Cardiac fibroblast (primary cell): ENCODE measurements at regions not wholly inside any gene's neighbourhood (a gene's known extent, or its start where the extent isn't known, plus 50 kb on each side); places are given as distances from the start of the nearest gene placed in this dataset.
"Not testable (repeated sequence)": the region's sequence is repeated elsewhere in the genome, so short reads cannot be mapped to it uniquely, and the experiment has no call there.

Experiments used
- DNase-seq, 2 donors: peaks; one replicate each; pipeline versions ENCODE4 v3.0.0 to v3.0.0-alpha.2; 2010; ENCODE audit warnings: low read depth in 2 of 2
- H3K4me3 ChIP-seq, 2 donors: replicated peaks in 1 of 2; 1 replicate in 1 of 2; 2 replicates in 1 of 2; pipeline ENCODE4 v1.5.1; 2011; ENCODE audit warnings: low read depth in 2 of 2, low read length in 2 of 2, mild to moderate bottlenecking in 2 of 2, moderate library complexity in 1 of 2
- CTCF ChIP-seq: IDR thresholded peaks from one replicate; pipeline ENCODE4 v1.5.1; 2011; ENCODE audit warnings: low read depth, mild to moderate bottlenecking, low read length, inconsistent platforms

- TF ChIP-seq CTCF, result no peak
Observed at GRCh38 chr15:35966781-35967180, 420.8 kb upstream of the DPH6 start.

DNA sequence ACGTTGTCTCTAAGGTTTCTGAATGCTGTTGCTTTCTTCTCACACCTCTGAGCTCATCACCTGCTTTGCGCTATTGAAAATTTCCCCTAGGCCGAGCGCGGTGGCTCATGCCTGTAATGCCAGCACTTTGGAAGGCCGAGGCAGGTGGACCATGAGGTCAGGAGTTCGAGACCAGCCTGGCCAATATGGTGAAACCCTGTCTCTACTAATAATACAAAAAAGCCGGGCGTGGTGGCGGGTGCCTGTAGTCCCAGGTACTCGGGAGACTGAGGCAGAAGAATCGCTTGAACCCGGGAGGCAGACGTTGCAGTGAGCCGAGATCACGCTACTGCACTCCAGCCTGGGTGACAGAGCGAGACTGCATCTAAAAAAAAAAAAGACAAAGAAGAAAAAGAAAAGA is 422.0 kb upstream of the DPH6 start:
- DNase-seq, H3K4me3 ChIP-seq: not testable (repeated sequence)

More at GRCh38 chr15:35966781-35967180, 420.8 kb upstream of the DPH6 start:
- DNase-seq, result no peak
- no peak overlapping the region for H3K4me3 ChIP-seq

- no peak for TF ChIP-seq CTCF
- no peak for DNase-seq
- no peak overlapping the region for H3K4me3 ChIP-seq
Observed at GRCh38 chr15:35973029-35973428, 427.1 kb upstream of the DPH6 start.

- no peak for DNase-seq
- no peak for TF ChIP-seq CTCF
- no peak overlapping the region for H3K4me3 ChIP-seq
Observed at GRCh38 chr15:35974052-35974451, 428.1 kb upstream of the DPH6 start.

DNA sequence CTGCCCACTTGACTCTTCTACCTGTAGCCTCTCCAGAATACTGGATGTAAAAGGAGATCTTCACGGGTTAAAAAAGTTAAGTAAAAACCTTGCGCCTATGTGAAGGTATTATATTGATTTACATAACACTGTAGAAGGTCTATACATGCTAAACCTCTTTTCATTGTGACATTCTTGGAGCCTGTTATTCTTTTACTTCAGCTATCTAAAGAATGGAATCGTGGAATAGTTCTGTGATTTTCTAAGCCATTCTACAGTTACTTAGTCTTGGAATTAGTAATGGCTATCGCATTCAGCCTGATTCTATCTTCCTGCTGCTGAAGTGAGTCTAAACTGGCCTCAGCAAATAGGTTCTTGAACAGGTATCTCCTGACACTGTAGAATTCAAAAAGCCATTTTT is 430.0 kb upstream of the DPH6 start:
- DNase-seq, result no peak
- no peak overlapping the region for H3K4me3 ChIP-seq
- no peak for TF ChIP-seq CTCF

GRCh38 chr15:35979608-35980007 is 433.6 kb upstream of the DPH6 start:
- TF ChIP-seq CTCF, result no peak
- DNase-seq, result no peak
- no peak overlapping the region for H3K4me3 ChIP-seq

DNA sequence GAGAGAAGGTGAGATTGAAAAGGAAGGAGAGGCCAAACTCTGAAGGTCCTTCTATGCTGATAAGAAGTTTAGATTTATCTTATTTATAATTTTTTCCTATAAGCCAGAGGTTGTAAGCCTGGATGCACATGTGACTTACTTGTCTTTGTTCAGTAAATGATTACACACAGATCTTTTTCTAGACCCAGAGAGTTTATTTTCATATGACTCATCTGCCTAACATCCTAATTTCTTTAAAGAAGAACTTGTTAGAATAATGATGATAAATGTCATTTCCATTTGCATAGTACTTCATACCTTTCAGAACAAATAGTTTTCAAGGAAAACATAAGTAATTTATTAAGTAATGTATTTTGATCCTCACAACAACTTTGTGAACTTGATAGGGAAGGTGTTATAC is 434.8 kb upstream of the DPH6 start:
- TF ChIP-seq CTCF, result no peak
- H3K4me3 ChIP-seq, result no peak overlapping the region
- DNase-seq, result peak in 1 of 2 donors; percentile 39
